OCI-LY1 (cell line): ENCODE measurements at regions not wholly inside any gene's neighbourhood (a gene's known extent, or its start where the extent isn't known, plus 50 kb on each side); places are given as distances from the start of the nearest gene placed in this dataset.
"Not testable (repeated sequence)": the region's sequence is repeated elsewhere in the genome, so short reads cannot be mapped to it uniquely, and the experiment has no call there.

ENCODE experiments used
- CTCF ChIP-seq: fragments of 200-600 bp; sonication (generic), shearing (Covaris generic); IDR thresholded peaks from 2 replicates; pipeline ENCODE4 v1.5.1; 2017; ENCODE audit warnings: mild to moderate bottlenecking, antibody characterized with exemption, low read length, moderate library complexity, mixed read lengths
- EZH2 ChIP-seq: fragments of 200-600 bp; sonication (generic), shearing (Covaris generic); IDR thresholded peaks from 2 replicates; pipeline ENCODE4 v1.8.0; 2017; ENCODE audit warnings: borderline replicate concordance, mixed run types, mild to moderate bottlenecking, antibody characterized with exemption, low read length, moderate library complexity, mixed read lengths

GRCh38 chr14:43547596-43547995 is 959.5 kb downstream of the FSCB start:
- TF ChIP-seq CTCF, EZH2: not testable (repeated sequence)
